Panc1 (cell line): ENCODE measurements at regions not wholly inside any gene's neighbourhood (a gene's known extent, or its start where the extent isn't known, plus 50 kb on each side); places are given as distances from the start of the nearest gene placed in this dataset.

Experiments
- ATAC-seq: fragments of 200-7000 bp; cut with Tn5 transposase; 2 replicates; pipeline ENCODE4 v1.9.1; 2020; ENCODE audit warnings: mild to moderate bottlenecking, moderate library complexity
- BruUV-seq: library from RNA; stranded (reverse); fragments of 400-500 nt; replicated peaks from 2 replicates; lab custom pipeline; 2021; lab: Mats Ljungman, UMichigan
- CTCF ChIA-PET: fragments of 300-600 bp; sonication (Branson Sonifier 250); formaldehyde crosslinking; loops from one replicate; lab custom pipeline; 2022; ENCODE audit warnings: antibody characterized with exemption; lab: Charles Lee
- POLR2A ChIA-PET: fragments of 300-600 bp; sonication (Branson Sonifier 250); formaldehyde crosslinking; loops from one replicate; lab custom pipeline; 2022; ENCODE audit warnings: antibody characterized with exemption; lab: Charles Lee
- DNase-seq: peaks from one replicate; pipeline ENCODE4 v3.0.0-alpha.2; 2010; ENCODE audit warnings: low read depth, low spot score
- H3K27ac ChIP-seq: 2 replicates; pipeline ENCODE4 v1.5.1; 2011; ENCODE audit warnings: mild to moderate bottlenecking, low read length, inconsistent platforms
- H3K27me3 ChIP-seq: fragments of 200-500 bp; sonication (Bioruptor generic); 2 replicates; pipeline ENCODE4 v1.6.0; 2014; ENCODE audit warnings: low read length, inconsistent platforms; ENCODE audit not compliant: control insufficient read depth, insufficient read depth
- H3K36me3 ChIP-seq: fragments of 200-500 bp; sonication (Bioruptor generic); 2 replicates; pipeline ENCODE4 v1.5.1; 2014; ENCODE audit warnings: inconsistent platforms, mild to moderate bottlenecking, low read length, moderate library complexity; ENCODE audit not compliant: control insufficient read depth, insufficient read depth
- H3K4me1 ChIP-seq: 2 replicates; pipeline ENCODE4 v1.5.1; 2011; ENCODE audit warnings: inconsistent platforms, mild to moderate bottlenecking, low read length, moderate library complexity; ENCODE audit not compliant: control insufficient read depth, insufficient read depth
- H3K4me3 ChIP-seq, 2 experiments: 2 replicates each; pipeline ENCODE4 v1.5.1; 2011 to 2012; ENCODE audit warnings: low read depth in 2 of 2, low read length in 2 of 2, mild to moderate bottlenecking in 2 of 2, inconsistent platforms in 1 of 2, moderate library complexity in 1 of 2
- H3K9me3 ChIP-seq: fragments of 200-500 bp; sonication (Bioruptor generic); 2 replicates; pipeline ENCODE4 v1.5.1; 2014; ENCODE audit warnings: low read depth, mild to moderate bottlenecking, inconsistent platforms, low read length, moderate library complexity; ENCODE audit not compliant: control insufficient read depth, insufficient read depth
- POLR2AphosphoS5 ChIP-seq: IDR thresholded peaks from 2 replicates; pipeline ENCODE4 v1.6.1; 2012; ENCODE audit warnings: mild to moderate bottlenecking, low read depth, low read length, moderate library complexity
- REST ChIP-seq, 2 experiments: IDR thresholded peaks; 2 replicates each; pipeline ENCODE4 v1.6.1; 2011 to 2012; ENCODE audit warnings: low read depth in 2 of 2, control low read depth in 1 of 2, low read length in 1 of 2, mild to moderate bottlenecking in 1 of 2, moderate library complexity in 1 of 2; ENCODE audit not compliant: insufficient read depth in 1 of 2
- SIN3A ChIP-seq: IDR thresholded peaks from 2 replicates; pipeline ENCODE4 v1.6.1; 2012; ENCODE audit warnings: low read depth, mild to moderate bottlenecking, low read length, moderate library complexity, borderline replicate concordance; ENCODE audit not compliant: insufficient read depth
- TCF7L2 ChIP-seq: IDR thresholded peaks from 2 replicates; pipeline ENCODE4 v1.6.1; 2011; ENCODE audit warnings: mild to moderate bottlenecking, low read depth, low read length, inconsistent platforms
- in situ Hi-C: cut with HindIII; loops from 2 replicates; pipeline ENCODE4 v1.10.0; 2016; ENCODE audit warnings: low sequenced_read_pairs, low pct_unique_long_range_greater_than_20kb
- intact Hi-C: fragments of 100-400 bp; cut with micrococcal nuclease; formaldehyde crosslinking; loops from one replicate; pipeline ENCODE4 v1.10.0; 2022; ENCODE audit not compliant: unreplicated experiment
- TF ChIP-seq, protein P1 (sequence below): fragments of 450-650 bp; IDR thresholded peaks from 2 replicates; pipeline ENCODE4 v1.5.1; 2017; ENCODE audit warnings: mild to moderate bottlenecking

GRCh38 chr3:194040516-194041273 is 95.3 kb upstream of the HES1 start:
- POLR2A ChIA-PET, result no interaction called here
- intact Hi-C loops (no loop called here), in situ Hi-C loops (no loop called here)
- H3K4me1 ChIP-seq, result no peaks in the 10 kb centered on the region
- TF ChIP-seq SIN3A, result no peak
- TF ChIP-seq TCF7L2, result no peak
- no peak for TF ChIP-seq POLR2AphosphoS5
- no peak for TF ChIP-seq REST (IDR thresholded peaks at IDR 0.05; ENCODE audit: insufficient read depth in 1 of 2, low read depth in 2 of 2, low read length in 1 of 2)
- TF ChIP-seq, protein P1, sequence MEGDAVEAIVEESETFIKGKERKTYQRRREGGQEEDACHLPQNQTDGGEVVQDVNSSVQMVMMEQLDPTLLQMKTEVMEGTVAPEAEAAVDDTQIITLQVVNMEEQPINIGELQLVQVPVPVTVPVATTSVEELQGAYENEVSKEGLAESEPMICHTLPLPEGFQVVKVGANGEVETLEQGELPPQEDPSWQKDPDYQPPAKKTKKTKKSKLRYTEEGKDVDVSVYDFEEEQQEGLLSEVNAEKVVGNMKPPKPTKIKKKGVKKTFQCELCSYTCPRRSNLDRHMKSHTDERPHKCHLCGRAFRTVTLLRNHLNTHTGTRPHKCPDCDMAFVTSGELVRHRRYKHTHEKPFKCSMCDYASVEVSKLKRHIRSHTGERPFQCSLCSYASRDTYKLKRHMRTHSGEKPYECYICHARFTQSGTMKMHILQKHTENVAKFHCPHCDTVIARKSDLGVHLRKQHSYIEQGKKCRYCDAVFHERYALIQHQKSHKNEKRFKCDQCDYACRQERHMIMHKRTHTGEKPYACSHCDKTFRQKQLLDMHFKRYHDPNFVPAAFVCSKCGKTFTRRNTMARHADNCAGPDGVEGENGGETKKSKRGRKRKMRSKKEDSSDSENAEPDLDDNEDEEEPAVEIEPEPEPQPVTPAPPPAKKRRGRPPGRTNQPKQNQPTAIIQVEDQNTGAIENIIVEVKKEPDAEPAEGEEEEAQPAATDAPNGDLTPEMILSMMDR, result no peak
- BruUV-seq, result no TSS peak
- DNase-seq, result no peak
- CTCF ChIA-PET, result no interaction called here
- no peak for ATAC-seq
- H3K9me3 ChIP-seq, result no peaks in the 10 kb centered on the region; the same call in 1 of the 2 replicates
- no peak overlapping the region for H3K4me3 ChIP-seq
- no peaks in the 10 kb centered on the region for H3K27me3 ChIP-seq
- H3K27ac ChIP-seq, result no peak overlapping the region
- H3K36me3 ChIP-seq, result no peaks in the 10 kb centered on the region

DNA sequence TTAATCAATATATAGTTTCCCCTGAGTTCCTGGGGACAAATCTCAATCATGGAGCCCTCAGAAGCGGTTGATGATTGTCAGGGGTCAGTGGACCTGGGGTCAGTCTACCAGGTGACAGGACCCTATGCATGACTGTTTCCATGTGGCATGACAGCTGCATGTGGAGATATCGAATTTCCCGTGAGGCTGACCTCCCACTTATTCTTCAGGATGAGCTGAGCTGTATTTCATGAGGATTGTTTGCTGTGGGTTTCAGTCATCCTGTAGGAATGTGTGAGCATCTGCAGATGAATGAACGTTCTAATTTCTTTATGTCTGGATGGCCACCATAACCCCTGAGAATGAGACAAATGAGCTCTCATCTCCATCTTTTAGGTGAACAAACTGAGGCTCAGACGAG is 93.0 kb upstream of the HES1 start:
- ChIA-PET CTCF (no interaction called here), POLR2A (no interaction called here)
- Histone ChIP-seq H3K27ac (no peak overlapping the region), H3K4me1 (no peaks in the 10 kb centered on the region), H3K36me3 (no peaks in the 10 kb centered on the region), H3K9me3 (no peaks in the 10 kb centered on the region; the same call in 1 of the 2 replicates), H3K4me3 (no peak overlapping the region), H3K27me3 (no peaks in the 10 kb centered on the region)
- ATAC-seq (peak; percentile 55; the same call in 1 of the 2 replicates), DNase-seq (no peak)
- intact Hi-C loops (no loop called here), in situ Hi-C loops (no loop called here)
- BruUV-seq, result no TSS peak
- no peak for TF ChIP-seq REST (IDR thresholded peaks at IDR 0.05; ENCODE audit: insufficient read depth in 1 of 2, low read depth in 2 of 2, low read length in 1 of 2)
- TF ChIP-seq, protein P1, result no peak
- TF ChIP-seq POLR2AphosphoS5, result no peak
- no peak for TF ChIP-seq TCF7L2
